GM23248 (cell line): ENCODE measurements at regions not wholly inside any gene's neighbourhood (a gene's known extent, or its start where the extent isn't known, plus 50 kb on each side); places are given as distances from the start of the nearest gene placed in this dataset.

Experiments used
- DNase-seq: peaks from one replicate; pipeline ENCODE4 v3.0.0-alpha.2; 2015
- H2AFZ ChIP-seq: fragments of 200-600 bp; sonication (generic); 2 replicates; pipeline ENCODE4 v1.6.1; 2016; ENCODE audit warnings: antibody characterized with exemption
- H3F3A ChIP-seq: fragments of 200-600 bp; sonication (generic); 2 replicates; pipeline ENCODE4 v1.6.1; 2016; ENCODE audit warnings: mild to moderate bottlenecking, antibody characterized with exemption, mixed run types; ENCODE audit not compliant: insufficient read depth
- H3K27ac ChIP-seq: fragments of 200-600 bp; sonication (generic); 2 replicates; pipeline ENCODE4 v1.5.1; 2016; ENCODE audit warnings: mild to moderate bottlenecking
- H3K27me3 ChIP-seq: fragments of 200-600 bp; sonication (generic); replicated peaks from 2 replicates; pipeline ENCODE4 v1.6.1; 2016; ENCODE audit warnings: mild to moderate bottlenecking; ENCODE audit not compliant: insufficient read depth
- H3K36me3 ChIP-seq: fragments of 200-600 bp; sonication (generic); 2 replicates; pipeline ENCODE4 v1.6.1; 2016; ENCODE audit warnings: low read depth, mild to moderate bottlenecking
- H3K4me1 ChIP-seq: fragments of 200-600 bp; sonication (generic); 2 replicates; pipeline ENCODE4 v1.6.1; 2016; ENCODE audit warnings: mild to moderate bottlenecking; ENCODE audit not compliant: insufficient read depth
- H3K4me2 ChIP-seq: fragments of 200-600 bp; sonication (generic); one replicate; pipeline ENCODE4 v1.6.1; 2016; ENCODE audit warnings: mild to moderate bottlenecking; ENCODE audit not compliant: unreplicated experiment
- H3K4me3 ChIP-seq: fragments of 200-600 bp; sonication (generic); 2 replicates; pipeline ENCODE4 v1.5.1; 2016; ENCODE audit warnings: mild to moderate bottlenecking
- H3K79me2 ChIP-seq: fragments of 200-600 bp; sonication (generic); 2 replicates; pipeline ENCODE4 v1.6.1; 2016; ENCODE audit warnings: mild to moderate bottlenecking; ENCODE audit not compliant: insufficient read depth
- H3K9ac ChIP-seq: fragments of 200-600 bp; sonication (generic); 2 replicates; pipeline ENCODE4 v1.6.1; 2016; ENCODE audit warnings: mild to moderate bottlenecking
- H3K9me2 ChIP-seq: fragments of 200-600 bp; sonication (generic); 2 replicates; pipeline ENCODE4 v1.6.1; 2016; ENCODE audit warnings: mixed run types, mild to moderate bottlenecking, moderate library complexity; ENCODE audit not compliant: insufficient read depth
- H3K9me3 ChIP-seq: fragments of 200-600 bp; sonication (generic); one replicate; pipeline ENCODE4 v1.6.1; 2017; ENCODE audit warnings: low read depth
- H4K20me1 ChIP-seq: fragments of 200-600 bp; sonication (generic); 2 replicates; pipeline ENCODE4 v1.6.0; 2016; ENCODE audit not compliant: insufficient read depth
- EZH2 ChIP-seq: fragments of 200-600 bp; sonication (generic); IDR thresholded peaks from 2 replicates; pipeline ENCODE4 v1.6.1; 2018; ENCODE audit warnings: antibody characterized with exemption, mild to moderate bottlenecking; ENCODE audit not compliant: insufficient read depth, poor library complexity, severe bottlenecking
- EZH2phosphoT487 ChIP-seq: fragments of 200-600 bp; sonication (generic); IDR thresholded peaks from 2 replicates; pipeline ENCODE4 v1.6.1; 2018; ENCODE audit warnings: antibody characterized with exemption, moderate library complexity, mild to moderate bottlenecking, low read depth; ENCODE audit not compliant: insufficient read depth
- WGBS, 2 experiments: methylation state at CpG; one replicate each; pipeline ENCODE4 v1.1.6; 2015 to 2017; ENCODE audit warnings: low lambda C conversion rate in 2 of 2, low coverage in 1 of 2; ENCODE audit errors: missing lambda C conversion rate in 2 of 2; 5-methylcytosine and 5-hydroxymethylcytosine counted together
- in situ Hi-C: fragments of 300-500 bp; cut with MboI; formaldehyde crosslinking; loops from 2 replicates; pipeline ENCODE4 v1.15.0; 2020

DNA sequence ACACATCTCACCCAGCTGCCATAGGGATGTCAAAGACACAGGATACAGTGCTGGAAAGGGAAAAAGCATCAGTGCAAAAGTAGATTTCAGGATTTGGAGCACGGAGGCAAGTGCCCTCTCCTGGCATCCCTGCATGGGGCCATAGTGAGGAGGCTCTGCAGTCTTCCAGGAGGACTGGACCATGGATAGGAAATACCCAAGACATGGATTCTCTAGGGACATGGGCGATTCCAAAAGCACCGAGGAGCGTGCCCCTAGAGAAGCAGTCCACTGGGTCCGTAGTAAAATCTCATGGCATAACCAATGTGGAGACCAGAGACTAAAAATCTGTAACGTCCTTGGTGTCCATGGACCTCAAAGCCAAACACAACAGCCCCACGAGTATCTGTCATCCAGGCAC lies 818.2 kb downstream of the KCNJ18 start:
- no peaks in the 10 kb centered on the region for H3K4me1 ChIP-seq
- no peak overlapping the region for H3K4me3 ChIP-seq
- H2AFZ ChIP-seq, result no peak overlapping the region
- no peaks in the 10 kb centered on the region for H3K9me2 ChIP-seq
- H3K36me3 ChIP-seq, result no peaks in the 10 kb centered on the region
- H3K27me3 ChIP-seq, result no peaks in the 10 kb centered on the region
- no peaks in the 10 kb centered on the region for H4K20me1 ChIP-seq
- no peak overlapping the region for H3K4me2 ChIP-seq
- H3K79me2 ChIP-seq, result no peaks in the 10 kb centered on the region
- H3K9ac ChIP-seq, result no peak overlapping the region
- TF ChIP-seq EZH2, result no peak
- TF ChIP-seq EZH2phosphoT487, result no peak
- in situ Hi-C loops, result no loop called here
- H3K27ac ChIP-seq, result no peak overlapping the region
- H3K9me3 ChIP-seq, result no peaks in the 10 kb centered on the region
- no peaks in the 10 kb centered on the region for H3F3A ChIP-seq
- DNase-seq, result no peak
- 9 to 20% methylated on average over 7 of the region's 7 CpGs for WGBS, 2 experiments

GRCh38 chr17:22511431-22511830 lies 819.1 kb downstream of the KCNJ18 start:
- Histone ChIP-seq H3K27ac (no peak overlapping the region), H3K9ac (no peak overlapping the region), H3F3A (no peaks in the 10 kb centered on the region), H3K79me2 (no peaks in the 10 kb centered on the region), H3K4me2 (no peak overlapping the region), H3K9me2 (no peaks in the 10 kb centered on the region), H3K4me3 (no peak overlapping the region), H4K20me1 (no peaks in the 10 kb centered on the region), H2AFZ (no peak overlapping the region), H3K4me1 (no peaks in the 10 kb centered on the region), H3K36me3 (no peaks in the 10 kb centered on the region), H3K27me3 (no peaks in the 10 kb centered on the region), H3K9me3 (no peaks in the 10 kb centered on the region)
- TF ChIP-seq EZH2phosphoT487, result no peak
- TF ChIP-seq EZH2, result no peak
- DNase-seq, result no peak
- 31% methylated on average over 1 of the region's 1 CpG; no CpG with 5 or more reads in 1 of the 2 experiments for WGBS, 2 experiments
- in situ Hi-C loops, result no loop called here

GRCh38 chr17:22512057-22512456 lies 819.7 kb downstream of the KCNJ18 start:
- H3K9me2 ChIP-seq, result no peaks in the 10 kb centered on the region
- no peak for DNase-seq
- no peaks in the 10 kb centered on the region for H3K27me3 ChIP-seq
- H2AFZ ChIP-seq, result no peak overlapping the region
- TF ChIP-seq EZH2, result no peak
- H3K4me1 ChIP-seq, result no peaks in the 10 kb centered on the region
- H4K20me1 ChIP-seq, result no peaks in the 10 kb centered on the region
- in situ Hi-C loops, result no loop called here
- H3K9me3 ChIP-seq, result no peaks in the 10 kb centered on the region
- no peaks in the 10 kb centered on the region for H3K36me3 ChIP-seq
- no peak overlapping the region for H3K27ac ChIP-seq
- no peaks in the 10 kb centered on the region for H3K79me2 ChIP-seq
- no peak overlapping the region for H3K4me3 ChIP-seq
- no peaks in the 10 kb centered on the region for H3F3A ChIP-seq
- WGBS, 2 experiments, result 1% methylated on average over 3 of the region's 3 CpGs; no CpG with 5 or more reads in 1 of the 2 experiments
- no peak overlapping the region for H3K9ac ChIP-seq
- H3K4me2 ChIP-seq, result no peak overlapping the region

- Histone ChIP-seq H3K36me3 (no peaks in the 10 kb centered on the region), H3K4me1 (no peaks in the 10 kb centered on the region), H3F3A (no peaks in the 10 kb centered on the region), H3K27ac (no peak overlapping the region), H2AFZ (no peak overlapping the region), H3K9me2 (no peaks in the 10 kb centered on the region), H3K79me2 (no peaks in the 10 kb centered on the region), H3K27me3 (no peaks in the 10 kb centered on the region), H3K4me2 (no peak overlapping the region), H4K20me1 (no peaks in the 10 kb centered on the region), H3K9ac (no peak overlapping the region), H3K9me3 (no peaks in the 10 kb centered on the region), H3K4me3 (no peak overlapping the region)
- TF ChIP-seq EZH2 (no peak), EZH2phosphoT487 (no peak)
- in situ Hi-C loops, result no loop called here
- WGBS, 2 experiments, result 48 to 54% methylated on average over 5 to 6 of the region's 6 CpGs
- DNase-seq, result no peak
These were observed 820.2 kb downstream of the KCNJ18 start for GRCh38 chr17:22512506-22512905.

- in situ Hi-C loops, result no loop called here
- H2AFZ ChIP-seq, result no peak overlapping the region
- no peaks in the 10 kb centered on the region for H3K4me1 ChIP-seq
- TF ChIP-seq EZH2phosphoT487, result no peak
- TF ChIP-seq EZH2, result no peak
- no peak for DNase-seq
- H3K4me2 ChIP-seq, result no peak overlapping the region
- no peaks in the 10 kb centered on the region for H3K79me2 ChIP-seq
- no peaks in the 10 kb centered on the region for H3K27me3 ChIP-seq
- H3K9ac ChIP-seq, result no peak overlapping the region
- no peaks in the 10 kb centered on the region for H3K36me3 ChIP-seq
- no peak overlapping the region for H3K4me3 ChIP-seq
- no peaks in the 10 kb centered on the region for H3K9me2 ChIP-seq
- H3K9me3 ChIP-seq, result no peaks in the 10 kb centered on the region
- no peak overlapping the region for H3K27ac ChIP-seq
- WGBS, 2 experiments, result 49 to 56% methylated on average over 17 to 21 of the region's 21 CpGs
- no peaks in the 10 kb centered on the region for H3F3A ChIP-seq
- no peaks in the 10 kb centered on the region for H4K20me1 ChIP-seq
These were observed 820.7 kb downstream of the KCNJ18 start for GRCh38 chr17:22512997-22513538.
